Endodermal cell (in vitro differentiated cells): ENCODE measurements at regions not wholly inside any gene's neighbourhood (a gene's known extent, or its start where the extent isn't known, plus 50 kb on each side); places are given as distances from the start of the nearest gene placed in this dataset.

Source experiments
- DNase-seq: peaks from one replicate; pipeline ENCODE4 v3.0.0-alpha.2; 2017
- H3K27ac ChIP-seq: 2 replicates; pipeline ENCODE4 v1.5.1; 2013; ENCODE audit warnings: mild to moderate bottlenecking, low read depth, low read length, moderate library complexity
- H3K27me3 ChIP-seq: 2 replicates; pipeline ENCODE4 v1.6.1; 2013; ENCODE audit warnings: mild to moderate bottlenecking, low read length, moderate library complexity; ENCODE audit not compliant: insufficient read depth, control insufficient read depth, poor library complexity, severe bottlenecking
- H3K36me3 ChIP-seq: 2 replicates; pipeline ENCODE4 v1.7.0; 2013; ENCODE audit warnings: mild to moderate bottlenecking, low read length, moderate library complexity; ENCODE audit not compliant: control insufficient read depth, insufficient read depth
- H3K4me1 ChIP-seq: one replicate; pipeline ENCODE4 v1.7.0; 2013; ENCODE audit warnings: low read length; ENCODE audit not compliant: control insufficient read depth, insufficient read depth
- H3K4me3 ChIP-seq: 2 replicates; pipeline ENCODE4 v1.5.1; 2013; ENCODE audit warnings: mild to moderate bottlenecking, low read length, moderate library complexity
- H3K9ac ChIP-seq: 2 replicates; pipeline ENCODE4 v1.6.1; 2013; ENCODE audit warnings: mild to moderate bottlenecking, low read length, moderate library complexity; ENCODE audit not compliant: poor library complexity, severe bottlenecking; ENCODE audit errors: extremely low read depth
- H3K9me3 ChIP-seq: 2 replicates; pipeline ENCODE4 v1.6.1; 2013; ENCODE audit warnings: mild to moderate bottlenecking, low read length, moderate library complexity; ENCODE audit not compliant: control insufficient read depth
- H3K27ac Mint-ChIP-seq: 2 replicates; pipeline ENCODE4 v1.8.0; 2020; ENCODE audit warnings: mixed read lengths
- H3K27me3 Mint-ChIP-seq: 2 replicates; pipeline ENCODE4 v1.8.0; 2021; ENCODE audit warnings: mild to moderate bottlenecking, mixed read lengths; ENCODE audit not compliant: insufficient read depth
- H3K36me3 Mint-ChIP-seq: 2 replicates; pipeline ENCODE4 v1.8.0; 2020; ENCODE audit warnings: low read depth, mixed read lengths
- H3K4me1 Mint-ChIP-seq: 2 replicates; pipeline ENCODE4 v1.8.0; 2020; ENCODE audit warnings: mixed read lengths
- H3K4me3 Mint-ChIP-seq: 2 replicates; pipeline ENCODE4 v1.8.0; 2020; ENCODE audit warnings: mild to moderate bottlenecking, moderate library complexity, mixed read lengths
- H3K9me3 Mint-ChIP-seq: 2 replicates; pipeline ENCODE4 v1.8.0; 2020; ENCODE audit warnings: mild to moderate bottlenecking, mixed read lengths
- CTCF ChIP-seq: fragments of 200-600 bp; sonication (generic); conservative IDR thresholded peaks from 2 replicates; pipeline ENCODE4 v1.5.0; 2021; ENCODE audit warnings: antibody characterized with exemption, mild to moderate bottlenecking
- WGBS, 2 experiments: methylation state at CpG; one replicate each; pipeline versions ENCODE4 v1.1.5 to v1.1.7; 2013; ENCODE audit warnings: missing lambda C conversion rate in 2 of 2, mixed read lengths in 1 of 2; ENCODE audit not compliant: insufficient coverage in 1 of 2, insufficient read length in 1 of 2; 5-methylcytosine and 5-hydroxymethylcytosine counted together

DNA sequence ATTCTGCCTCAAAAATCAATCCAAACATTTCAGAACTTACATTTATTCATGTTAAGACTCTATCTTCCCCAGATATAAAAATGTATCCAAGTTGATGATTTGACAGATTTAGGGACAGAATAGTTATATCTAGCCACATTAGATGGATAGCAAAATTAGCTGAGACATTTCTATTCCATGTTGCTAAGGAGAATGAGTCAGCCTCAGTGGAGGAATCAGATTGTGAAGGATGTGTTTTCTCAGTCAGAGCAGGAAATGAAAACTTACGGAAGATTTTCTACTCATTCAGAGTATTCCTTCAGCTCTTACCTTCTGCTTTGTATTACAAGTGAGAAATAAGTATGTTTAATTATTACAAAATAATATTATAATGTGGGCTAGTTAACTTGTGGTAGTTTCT lies 556.3 kb upstream of the ANO3 start:
- H3K4me3 Mint-ChIP-seq, result no peak overlapping the region

GRCh38 chr11:25776238-25776637 lies 555.7 kb upstream of the ANO3 start:
- WGBS, 2 experiments, result 83% methylated on average over 1 of the region's 1 CpG; no CpG with 5 or more reads in 1 of the 2 experiments
- Histone ChIP-seq H3K4me1 (no peaks in the 10 kb centered on the region), H3K9me3 (no peaks in the 10 kb centered on the region), H3K4me3 (no peak overlapping the region), H3K9ac (no peak overlapping the region), H3K27me3 (no peaks in the 10 kb centered on the region), H3K27ac (no peak overlapping the region), H3K36me3 (no peaks in the 10 kb centered on the region)
- no peak for TF ChIP-seq CTCF
- H3K4me3 Mint-ChIP-seq, result no peak overlapping the region
- H3K27me3 Mint-ChIP-seq, result no peaks in the 10 kb centered on the region
- no peaks in the 10 kb centered on the region for H3K9me3 Mint-ChIP-seq
- H3K36me3 Mint-ChIP-seq, result no peaks in the 10 kb centered on the region
- H3K27ac Mint-ChIP-seq, result no peak overlapping the region
- no peaks in the 10 kb centered on the region for H3K4me1 Mint-ChIP-seq
- DNase-seq, result no peak

More for the DNA sequence above, 556.3 kb upstream of the ANO3 start:
- Histone ChIP-seq H3K4me3 (no peak overlapping the region), H3K9ac (no peak overlapping the region), H3K4me1 (no peaks in the 10 kb centered on the region), H3K27me3 (no peaks in the 10 kb centered on the region), H3K9me3 (no peaks in the 10 kb centered on the region), H3K36me3 (no peaks in the 10 kb centered on the region), H3K27ac (no peak overlapping the region)
- Mint-ChIP-seq H3K4me1 (no peaks in the 10 kb centered on the region), H3K27ac (no peak overlapping the region), H3K27me3 (no peaks in the 10 kb centered on the region), H3K9me3 (no peaks in the 10 kb centered on the region), H3K36me3 (no peaks in the 10 kb centered on the region)
- DNase-seq, result no peak
- WGBS, 2 experiments, result 100% methylated on average over 1 of the region's 1 CpG; no CpG with 5 or more reads in 1 of the 2 experiments
- TF ChIP-seq CTCF, result no peak

DNA sequence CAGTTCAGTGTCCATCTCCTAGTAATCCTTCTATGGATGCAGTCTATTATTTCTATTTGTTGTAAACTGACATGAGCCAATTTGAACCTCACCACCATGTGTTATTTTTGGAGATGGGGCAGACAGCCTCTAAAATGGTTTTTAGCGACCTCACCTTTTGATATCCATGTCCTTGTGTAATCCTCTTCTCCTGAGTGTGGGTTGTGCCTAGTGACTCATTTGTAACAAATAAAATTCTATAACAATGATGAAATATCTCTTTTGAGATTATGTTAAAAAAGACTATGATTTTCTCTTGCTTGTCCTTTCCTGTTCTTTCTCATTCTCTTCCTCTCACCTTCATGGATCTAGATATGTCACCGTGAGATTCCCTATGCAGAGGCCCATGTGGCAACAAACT lies 554.6 kb upstream of the ANO3 start:
- Mint-ChIP-seq H3K27ac (no peak overlapping the region), H3K4me1 (no peaks in the 10 kb centered on the region), H3K9me3 (no peaks in the 10 kb centered on the region), H3K27me3 (no peaks in the 10 kb centered on the region), H3K36me3 (no peaks in the 10 kb centered on the region), H3K4me3 (no peak overlapping the region)
- Histone ChIP-seq H3K4me1 (no peaks in the 10 kb centered on the region), H3K27me3 (no peaks in the 10 kb centered on the region), H3K9ac (no peak overlapping the region), H3K4me3 (no peak overlapping the region), H3K36me3 (no peaks in the 10 kb centered on the region), H3K27ac (no peak overlapping the region), H3K9me3 (no peaks in the 10 kb centered on the region)
- no peak for DNase-seq
- 85 to 100% methylated on average over 2 of the region's 2 CpGs for WGBS, 2 experiments
- no peak for TF ChIP-seq CTCF
